ENCODE measurements at regions not wholly inside any gene's neighbourhood (a gene's known extent, or its start where the extent isn't known, plus 50 kb on each side); places are given as distances from the start of the nearest gene placed in this dataset.

DNA sequence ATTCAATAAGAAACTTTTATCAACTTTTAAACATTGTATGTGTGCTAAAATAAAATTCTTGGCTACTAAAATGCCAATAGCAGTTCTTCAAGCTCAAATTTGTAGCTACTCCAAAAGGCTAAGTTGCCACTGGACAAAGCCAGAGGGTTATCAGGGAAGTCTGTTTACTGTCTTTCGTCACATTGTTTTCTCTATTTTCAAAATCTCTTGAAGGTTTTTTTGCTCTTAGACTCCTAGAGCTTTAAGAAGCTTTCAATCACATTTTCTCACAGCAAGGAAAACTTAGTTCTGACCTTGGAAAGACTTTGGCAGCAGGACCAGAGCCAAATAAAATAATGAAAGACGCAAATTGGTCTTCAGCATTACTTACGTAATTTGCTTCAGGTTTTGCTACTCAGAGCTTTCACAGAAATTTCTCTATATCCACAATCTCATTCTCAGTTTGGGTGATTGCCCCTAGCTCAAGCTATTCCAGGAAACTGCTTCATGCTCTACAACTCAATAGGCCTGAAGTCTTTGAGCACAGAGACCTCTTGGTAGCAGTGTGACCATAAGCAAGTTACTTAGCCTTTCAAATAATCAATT, 257.7 kb downstream of the GABRG2 start:
- no peak for DNase-seq

DNA sequence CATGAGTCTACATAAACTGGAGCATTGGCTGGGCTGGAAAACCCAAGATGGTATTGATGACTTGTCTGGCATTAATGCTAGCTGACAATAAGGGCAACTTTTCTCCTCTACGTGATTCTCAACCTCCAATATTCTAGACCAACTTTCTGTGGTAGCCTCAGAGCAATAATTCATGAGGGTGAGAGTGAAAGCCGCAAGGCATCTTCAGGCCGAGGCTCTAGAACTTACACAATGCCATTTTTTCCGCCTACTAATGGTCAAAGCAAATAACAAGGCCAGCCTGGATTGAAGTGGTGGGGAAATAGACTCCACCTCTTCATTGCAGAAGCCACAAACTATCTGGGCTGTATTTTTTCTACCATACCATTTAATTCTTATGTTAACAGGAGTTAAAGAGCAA, 267.4 kb downstream of the GABRG2 start:
- no peak for DNase-seq

DNA sequence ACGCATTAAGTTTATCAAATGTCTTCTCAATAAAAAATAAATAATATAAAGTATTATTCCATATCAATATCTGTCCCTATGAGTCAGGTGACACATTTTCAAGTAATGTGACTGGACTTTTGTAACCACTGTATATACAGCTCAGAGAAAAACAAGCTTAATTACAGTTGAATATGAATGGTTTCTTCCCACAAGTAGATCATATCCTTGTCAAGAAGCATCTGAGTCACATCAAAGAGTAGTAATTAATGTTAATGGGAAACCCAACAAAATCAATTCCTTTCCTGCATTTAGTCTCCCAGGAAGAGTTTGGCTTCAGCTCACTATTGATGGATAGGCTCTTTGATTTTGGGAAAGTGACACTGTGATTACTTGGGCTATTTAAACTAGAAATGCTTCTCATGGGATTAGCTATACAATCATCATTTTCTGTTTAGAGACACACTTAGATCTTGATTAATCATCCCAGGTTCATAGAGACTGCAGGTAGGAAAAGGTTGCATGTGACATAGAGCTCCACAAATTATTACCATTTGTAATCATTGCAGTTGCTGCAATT, 292.9 kb downstream of the GABRG2 start:
- no peak for DNase-seq

DNA sequence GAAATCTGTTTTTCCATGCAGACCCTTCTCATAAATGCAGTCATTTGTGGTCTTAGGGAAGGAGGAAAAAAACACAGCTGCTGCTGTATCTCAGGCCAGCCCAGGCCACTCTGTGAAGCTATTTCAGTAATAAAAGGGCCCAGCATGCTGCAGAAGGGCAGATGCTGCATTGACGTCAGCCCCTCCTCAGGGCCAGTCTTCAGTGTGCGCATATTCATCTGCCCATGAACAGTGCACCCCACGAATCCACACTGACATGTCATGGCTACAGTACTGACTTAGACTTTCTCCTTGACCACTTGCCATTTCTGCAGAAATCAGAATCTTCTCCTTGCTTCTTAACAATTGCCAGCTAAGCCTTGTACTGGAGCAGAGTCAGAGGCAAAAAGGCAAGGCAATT, 304.7 kb downstream of the GABRG2 start:
- DNase-seq, result no peak

DNA sequence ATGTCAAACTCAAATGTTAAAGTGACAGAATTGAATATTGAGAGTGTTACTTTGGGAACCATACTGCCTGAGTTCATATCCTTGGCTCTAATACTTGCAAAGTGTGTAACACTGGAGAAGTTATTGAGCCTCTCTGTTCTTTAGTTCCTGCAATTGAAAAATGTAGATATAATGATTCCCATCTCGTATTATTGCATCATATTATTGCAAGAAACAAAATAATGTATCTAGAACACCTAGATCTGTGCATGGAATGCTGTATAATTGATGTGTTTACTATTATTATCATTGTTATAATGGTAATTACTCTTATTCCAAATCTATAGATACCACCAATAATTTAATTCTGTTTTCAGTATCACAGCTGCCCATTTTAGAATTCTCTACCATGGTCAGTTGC, 310.3 kb downstream of the GABRG2 start:
- no peak for DNase-seq

DNA sequence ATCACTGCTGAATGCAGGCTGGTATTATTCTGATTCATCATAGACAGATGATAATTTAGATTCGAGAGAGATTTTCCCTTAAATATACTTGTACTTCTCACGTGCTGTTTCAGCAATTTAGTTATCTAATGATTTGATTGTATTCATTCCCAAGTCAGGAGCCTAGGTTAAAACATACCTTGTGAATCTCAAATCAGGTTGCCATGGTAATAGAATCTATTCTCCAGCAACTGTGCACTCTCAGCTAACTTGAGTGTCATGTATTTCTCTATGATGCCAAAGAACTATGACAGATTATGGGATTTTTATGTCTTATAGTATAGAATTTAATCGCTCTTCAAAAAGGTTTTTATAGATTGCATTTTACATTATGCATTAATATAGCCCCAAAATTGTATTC, 315.3 kb downstream of the GABRG2 start:
- no peak for DNase-seq

DNA sequence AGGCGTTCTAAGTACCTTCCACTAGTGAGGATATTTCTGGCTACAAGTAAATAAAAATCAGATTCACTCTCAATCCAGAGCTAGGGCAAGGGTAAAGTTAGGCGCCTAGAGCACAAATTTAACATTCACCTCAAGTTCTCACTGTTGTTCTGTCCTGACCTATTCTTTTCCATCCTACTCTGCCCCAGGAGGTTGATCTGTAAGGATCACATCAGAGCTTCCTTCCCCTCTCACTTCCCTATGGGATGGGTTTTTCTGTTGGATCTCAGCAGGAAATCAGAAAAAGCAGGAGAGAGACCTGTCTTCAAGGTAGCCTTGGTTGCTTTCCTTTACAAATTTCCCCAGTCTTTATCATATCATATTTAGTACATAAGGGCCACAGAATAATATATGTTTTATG, 316.7 kb downstream of the GABRG2 start:
- no peak for DNase-seq

DNA sequence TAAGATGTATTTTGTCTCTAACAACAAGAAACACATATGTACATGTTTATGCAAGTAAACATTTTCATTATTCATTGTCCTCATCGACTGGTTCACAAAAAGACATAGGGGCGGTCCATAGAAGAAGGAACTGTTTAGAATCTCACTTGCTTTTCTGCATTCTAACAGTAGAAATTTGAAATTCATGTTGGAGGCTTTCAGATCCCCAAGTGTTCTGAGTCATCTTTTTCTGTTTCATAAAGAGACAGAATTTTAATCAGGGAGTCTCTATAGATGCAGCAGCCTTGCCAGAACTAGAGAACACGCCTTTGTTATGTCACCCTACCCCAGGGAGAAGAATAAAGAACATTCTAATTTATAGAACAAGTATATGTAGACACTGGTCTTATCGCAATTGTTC, 324.3 kb downstream of the GABRG2 start:
- DNase-seq, result no peak

DNA sequence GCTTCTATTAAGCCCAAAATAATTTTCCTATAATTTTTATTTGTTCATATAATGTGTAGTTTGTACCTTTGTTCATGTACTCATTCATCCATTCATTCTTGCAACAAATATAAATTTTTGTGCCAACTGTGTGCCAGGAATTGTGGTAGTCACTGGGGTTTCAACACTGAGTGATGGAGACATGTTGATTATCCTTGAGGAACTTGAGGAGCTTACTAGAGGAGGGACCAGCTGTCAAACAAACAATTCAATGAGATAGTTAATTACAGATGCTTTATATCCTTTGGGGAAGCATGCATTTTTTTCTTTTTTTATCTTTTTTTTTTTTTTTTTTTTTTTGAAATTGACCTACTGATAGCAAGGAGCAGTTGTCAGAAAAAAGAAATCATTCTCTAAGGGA, 324.8 kb downstream of the GABRG2 start:
- no peak for DNase-seq

DNA sequence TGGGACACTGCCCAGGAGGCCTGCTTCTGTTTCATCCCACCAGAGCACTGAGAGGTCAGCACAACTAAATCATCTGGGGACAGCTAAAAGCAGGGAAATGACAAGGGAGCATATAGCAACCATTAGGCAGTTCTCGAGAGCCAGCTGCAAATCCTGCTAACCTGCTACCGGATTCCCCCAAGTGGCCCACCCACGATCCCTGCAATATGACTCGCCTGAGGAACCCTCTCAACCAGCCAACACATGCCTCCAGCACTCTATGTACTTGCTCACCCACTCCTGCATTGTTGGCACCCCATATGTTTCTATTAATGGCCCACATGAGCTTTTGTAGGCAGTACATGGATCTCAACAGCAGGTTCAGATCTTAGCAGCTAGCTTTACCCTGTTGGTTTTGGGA, 326.0 kb downstream of the GABRG2 start:
- no peak for DNase-seq

DNA sequence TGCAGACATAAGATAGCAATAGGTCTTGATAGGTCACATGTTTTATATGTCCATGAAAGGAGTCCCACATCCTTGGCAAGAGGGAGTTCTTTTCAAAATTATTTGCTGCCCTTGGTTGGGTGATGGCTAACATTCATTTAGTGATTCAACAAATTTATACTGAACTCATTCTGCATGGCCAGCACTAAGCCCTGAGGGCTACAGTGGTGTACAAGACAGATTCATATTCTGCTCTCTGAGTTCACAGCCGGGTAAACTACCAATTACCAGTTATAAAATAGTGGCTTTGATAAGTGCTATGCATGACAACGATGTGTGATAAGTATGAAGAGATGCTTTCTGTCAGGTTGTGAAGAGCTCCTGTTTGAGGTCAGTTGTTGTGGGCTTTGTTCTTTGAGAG, 340.0 kb downstream of the GABRG2 start:
- no peak for DNase-seq

DNA sequence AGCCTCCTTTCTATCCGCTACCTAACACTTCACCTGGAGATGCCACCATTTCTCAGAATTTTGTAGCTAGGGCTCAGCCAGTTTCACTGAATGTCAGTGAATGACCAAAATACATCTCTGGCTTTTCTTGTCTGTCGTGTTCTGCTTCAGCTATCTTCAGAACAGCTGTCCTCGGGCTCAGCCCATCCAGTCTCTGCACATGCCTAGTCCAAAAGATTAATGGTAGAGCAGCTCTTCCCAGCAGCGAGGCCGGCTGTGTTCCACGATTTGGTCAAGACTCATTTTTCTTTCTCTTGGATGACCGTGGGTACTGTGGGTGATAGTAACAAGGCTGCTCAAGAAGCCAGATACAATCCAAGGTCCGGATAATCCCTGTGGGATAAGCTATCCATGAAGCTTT, 342.8 kb downstream of the GABRG2 start:
- DNase-seq, result no peak

DNA sequence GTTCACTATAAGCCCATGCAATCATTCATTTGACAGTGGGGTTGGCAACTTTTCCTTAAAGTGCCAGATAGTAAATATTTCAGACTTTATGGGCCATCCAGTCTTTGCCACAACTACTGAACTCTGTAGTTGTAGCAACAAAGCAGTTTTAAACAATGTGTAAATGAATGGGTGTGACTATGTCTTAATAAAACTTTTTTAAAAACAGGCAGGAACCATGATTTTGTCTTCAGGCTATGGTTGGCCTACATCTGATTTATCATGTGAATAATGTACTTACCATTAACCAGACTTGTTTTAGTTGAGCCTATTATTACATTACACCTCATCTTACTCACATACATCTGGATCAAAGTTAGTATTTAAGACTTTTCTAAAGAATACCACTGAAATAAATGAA, 361.6 kb downstream of the GABRG2 start:
- DNase-seq, result no peak

DNA sequence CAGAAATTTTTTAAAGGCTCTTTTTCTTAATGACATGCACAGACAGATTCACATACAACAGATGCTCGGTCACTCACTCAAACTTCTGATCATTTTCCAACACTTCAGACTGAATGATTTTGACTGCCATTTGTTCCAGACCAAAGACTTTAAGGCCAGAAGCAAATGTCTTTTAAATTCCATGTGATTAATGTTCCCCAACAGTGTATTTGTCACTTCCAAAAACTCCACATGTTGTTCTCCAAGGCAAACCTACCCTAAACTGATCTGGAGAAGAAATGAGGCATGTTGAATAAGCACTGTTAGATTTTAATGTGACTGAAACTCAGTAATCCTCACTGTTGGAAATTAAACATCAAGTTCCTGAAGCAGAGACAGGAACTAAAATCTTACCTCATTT, 366.7 kb downstream of the GABRG2 start:
- DNase-seq, result no peak

DNA sequence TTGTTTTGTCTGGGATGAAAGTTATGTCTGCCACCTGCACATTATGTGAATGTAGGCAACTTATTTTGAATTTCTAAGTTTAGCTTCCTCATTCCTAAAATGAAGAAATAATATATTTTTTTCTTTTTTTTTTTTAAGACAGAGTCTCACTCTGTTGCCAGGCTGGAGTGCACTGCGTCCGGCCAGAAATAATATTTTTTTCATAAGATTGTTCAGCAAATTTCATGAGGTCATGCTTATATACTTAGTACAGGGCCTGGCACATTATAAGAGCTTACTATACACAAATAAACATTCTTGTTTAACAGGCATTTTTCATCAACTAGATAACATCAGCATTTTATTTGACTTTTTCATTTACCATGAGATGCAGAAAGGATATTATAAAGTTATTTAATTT, 368.5 kb downstream of the GABRG2 start:
- no peak for DNase-seq

DNA sequence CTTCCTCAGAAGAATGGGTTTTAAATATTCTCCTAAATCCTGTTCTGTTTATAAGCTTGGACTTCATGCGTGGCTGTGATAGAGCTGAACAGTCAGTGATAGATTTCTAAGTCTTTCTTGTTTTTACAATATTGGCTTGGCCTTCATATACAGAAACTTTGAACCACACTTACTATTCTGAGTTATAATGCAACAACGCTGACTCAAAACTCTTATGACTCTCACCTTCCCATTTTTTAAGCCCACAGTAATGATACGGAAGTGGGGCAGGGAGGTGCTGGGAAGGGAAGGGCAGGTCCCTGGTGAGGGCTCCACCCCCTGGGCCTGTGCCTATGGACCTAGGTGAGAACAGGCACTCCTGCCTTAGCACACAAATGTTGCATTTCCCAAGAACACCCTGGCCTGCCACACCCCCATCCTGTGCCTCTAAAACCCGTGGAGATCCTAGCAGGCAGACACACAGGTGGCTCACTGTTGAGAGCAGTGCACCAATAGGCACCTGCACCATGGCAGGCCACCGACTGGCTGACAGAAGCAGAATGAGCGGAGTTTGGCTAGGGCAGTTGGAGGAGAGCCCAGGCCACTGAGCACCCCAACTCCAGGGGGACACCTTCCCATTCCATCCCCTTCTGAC, 376.7 kb downstream of the GABRG2 start:
- DNase-seq, result no peak

DNA sequence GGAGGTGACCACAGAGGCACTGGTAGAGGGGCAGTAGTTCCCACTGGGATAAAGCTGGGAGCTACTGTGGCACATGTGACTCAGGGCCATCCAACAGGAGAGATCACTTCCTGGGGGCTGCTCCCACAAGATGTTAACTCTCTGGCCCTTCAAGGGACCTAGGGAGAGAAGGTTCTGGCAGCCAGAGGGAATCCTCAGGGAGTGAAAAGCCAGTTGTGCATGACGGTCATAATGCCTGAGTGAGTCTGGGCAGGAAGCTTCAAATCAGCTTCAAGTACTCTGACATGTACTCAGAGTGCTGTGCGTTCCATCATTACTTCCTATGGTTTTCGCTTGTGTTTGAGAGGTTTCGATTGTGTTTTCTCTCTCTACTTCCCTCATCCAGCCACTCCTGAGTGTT, 388.5 kb downstream of the GABRG2 start:
- no peak for DNase-seq

DNA sequence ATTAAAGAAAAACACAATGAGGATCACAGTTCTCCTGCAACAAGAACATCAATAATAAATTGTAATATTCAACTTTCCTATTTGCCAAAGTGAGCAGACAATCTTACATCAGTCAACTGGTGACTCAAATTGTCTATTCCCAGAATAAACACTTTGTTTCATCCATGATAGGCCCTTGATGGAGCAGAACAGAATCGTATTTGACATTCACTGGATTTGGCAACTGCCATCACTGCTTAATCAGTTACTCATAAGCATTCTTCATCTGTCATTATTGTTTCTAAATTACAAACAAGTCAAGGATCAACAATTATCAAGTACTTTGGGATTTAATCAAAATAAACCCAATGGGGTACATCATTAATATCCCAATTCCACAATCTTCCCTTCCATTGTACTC, 398.4 kb downstream of the GABRG2 start:
- DNase-seq, result no peak

DNA sequence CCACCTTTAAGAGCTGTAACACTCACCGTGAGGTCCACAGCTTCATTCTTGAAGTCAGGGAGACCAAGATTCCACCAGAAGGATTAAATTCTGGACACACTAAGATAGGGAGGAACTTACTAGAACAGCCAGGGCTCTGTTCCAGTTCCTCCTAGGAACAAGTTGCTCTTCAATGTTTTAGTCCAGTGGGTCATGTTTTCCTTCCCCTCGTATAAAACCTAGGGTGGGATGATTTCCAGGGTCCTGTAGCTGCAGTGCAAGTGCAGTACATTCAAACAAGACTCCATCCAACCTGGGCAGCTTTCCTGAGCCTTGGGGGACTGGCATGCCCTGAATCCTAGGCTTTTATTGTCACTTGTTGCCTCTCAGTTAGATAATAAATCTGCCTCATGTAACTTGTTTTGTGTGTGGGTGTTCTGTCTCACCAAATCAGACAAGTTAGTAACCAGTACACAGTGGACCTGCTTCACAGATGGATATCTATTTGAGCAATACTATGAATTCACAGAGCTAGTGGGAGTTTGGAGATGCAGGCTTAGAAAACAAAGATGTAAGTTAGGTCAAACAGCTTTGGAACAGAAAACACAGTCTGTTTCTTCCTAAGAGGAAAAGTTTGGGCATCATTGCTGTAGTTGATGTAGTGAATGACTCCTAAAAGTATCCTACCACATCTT, 405.6 kb downstream of the GABRG2 start:
- DNase-seq, result no peak

DNA sequence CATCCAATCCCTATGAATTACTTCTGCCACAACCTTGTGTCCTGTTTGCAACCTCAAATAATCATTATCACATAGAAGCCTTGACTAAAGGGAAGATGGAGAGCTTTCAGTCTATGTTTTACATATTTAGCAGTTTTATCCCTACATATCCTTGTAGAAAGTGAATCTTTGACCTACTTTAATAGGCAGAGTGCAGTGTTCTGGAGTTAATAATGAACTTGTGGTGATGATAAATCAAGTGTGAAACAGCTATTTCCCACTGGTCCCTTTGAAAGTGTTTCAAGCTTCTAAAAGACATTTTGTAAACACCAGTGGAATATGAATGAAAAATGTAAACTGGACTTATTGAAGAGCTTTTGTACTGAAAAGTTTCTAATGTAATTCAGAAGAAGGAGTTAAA, 406.7 kb downstream of the GABRG2 start:
- no peak for DNase-seq

DNA sequence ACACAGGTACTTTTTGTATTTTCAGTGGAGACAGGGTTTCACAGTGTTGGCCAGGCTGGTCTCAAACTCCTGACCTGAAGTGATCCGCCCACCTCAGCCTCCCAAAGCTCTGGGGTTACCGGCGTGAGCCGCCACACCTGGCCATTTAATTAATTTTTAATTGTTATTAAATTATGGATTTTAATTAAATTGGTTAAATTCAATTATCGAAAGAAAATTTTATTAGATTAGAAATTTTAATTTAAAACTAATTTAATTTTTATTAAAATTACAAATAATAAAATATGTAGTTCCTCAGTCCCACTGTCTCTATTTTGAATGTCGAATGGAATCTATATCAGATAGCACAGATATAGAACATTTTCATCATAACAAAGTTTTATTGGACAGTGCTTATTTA, 416.5 kb downstream of the GABRG2 start:
- no peak for DNase-seq

DNA sequence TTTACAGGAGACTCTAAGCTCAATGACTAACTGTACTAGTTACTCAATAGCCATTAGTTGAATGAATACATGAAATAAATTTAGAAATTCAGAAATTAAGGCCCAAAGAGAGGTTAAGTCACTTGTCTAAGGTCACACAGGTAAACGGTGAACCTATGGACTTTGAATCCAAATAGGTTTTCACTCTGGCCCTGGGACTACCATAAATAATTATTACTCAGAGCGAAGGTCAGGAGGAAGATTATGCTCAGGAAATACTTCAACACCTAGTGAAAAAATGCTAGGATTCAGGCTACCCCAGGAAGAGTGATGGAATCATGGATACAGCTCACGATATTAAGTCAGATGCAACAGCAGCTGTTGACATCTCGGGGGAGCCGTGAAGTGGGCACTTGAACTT, 417.4 kb downstream of the GABRG2 start:
- DNase-seq, result no peak

DNA sequence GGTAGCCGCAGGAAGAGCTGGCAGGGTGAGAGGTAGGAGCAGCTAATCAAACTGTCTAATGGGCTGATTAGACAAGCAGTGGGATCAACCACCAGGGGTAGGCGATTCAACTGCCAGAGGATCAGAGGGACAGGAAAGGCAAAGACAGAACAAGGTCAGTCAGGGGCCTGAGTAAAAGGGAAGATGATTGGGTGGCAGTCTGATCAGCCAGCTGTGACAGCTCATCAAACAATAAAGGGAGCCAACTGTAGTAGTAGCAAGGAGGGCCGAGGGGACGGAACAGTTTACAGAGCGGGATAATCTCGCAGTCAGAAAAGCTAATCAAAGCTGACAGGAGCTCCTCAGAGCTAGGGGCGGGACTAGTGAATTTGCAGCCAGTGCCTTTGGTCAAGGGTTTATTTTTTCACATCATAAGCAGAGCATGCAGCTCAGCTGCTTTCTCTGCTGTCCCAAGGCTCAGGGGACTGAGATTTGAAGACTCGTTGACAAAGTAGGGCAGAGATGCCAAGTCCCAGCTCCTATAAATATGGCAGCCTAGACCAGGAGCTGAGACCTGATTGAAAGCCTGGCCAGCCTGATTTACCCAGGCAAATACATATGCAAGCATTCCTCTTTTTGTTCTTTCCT, 418.2 kb downstream of the GABRG2 start:
- DNase-seq, result no peak
